Fibroblast of villous mesenchyme (primary cell): ENCODE measurements at regions not wholly inside any gene's neighbourhood (a gene's known extent, or its start where the extent isn't known, plus 50 kb on each side); places are given as distances from the start of the nearest gene placed in this dataset.

ENCODE experiments used
- DNase-seq: peaks from one replicate; pipeline ENCODE4 v3.0.0-alpha.2; 2010; ENCODE audit warnings: low read depth
- H3K4me3 ChIP-seq: 2 replicates; pipeline ENCODE4 v1.5.1; 2011; ENCODE audit warnings: low read depth, mild to moderate bottlenecking, low read length
- TF ChIP-seq, protein P1 (sequence below): IDR thresholded peaks from 2 replicates; pipeline ENCODE4 v1.5.1; 2012; ENCODE audit warnings: low read depth, mild to moderate bottlenecking, low read length; ENCODE audit not compliant: insufficient read depth

GRCh38 chr6:92460133-92460532, 959.2 kb downstream of the EPHA7 start:
- no peak overlapping the region for H3K4me3 ChIP-seq
- no peak for DNase-seq
- TF ChIP-seq, protein P1, sequence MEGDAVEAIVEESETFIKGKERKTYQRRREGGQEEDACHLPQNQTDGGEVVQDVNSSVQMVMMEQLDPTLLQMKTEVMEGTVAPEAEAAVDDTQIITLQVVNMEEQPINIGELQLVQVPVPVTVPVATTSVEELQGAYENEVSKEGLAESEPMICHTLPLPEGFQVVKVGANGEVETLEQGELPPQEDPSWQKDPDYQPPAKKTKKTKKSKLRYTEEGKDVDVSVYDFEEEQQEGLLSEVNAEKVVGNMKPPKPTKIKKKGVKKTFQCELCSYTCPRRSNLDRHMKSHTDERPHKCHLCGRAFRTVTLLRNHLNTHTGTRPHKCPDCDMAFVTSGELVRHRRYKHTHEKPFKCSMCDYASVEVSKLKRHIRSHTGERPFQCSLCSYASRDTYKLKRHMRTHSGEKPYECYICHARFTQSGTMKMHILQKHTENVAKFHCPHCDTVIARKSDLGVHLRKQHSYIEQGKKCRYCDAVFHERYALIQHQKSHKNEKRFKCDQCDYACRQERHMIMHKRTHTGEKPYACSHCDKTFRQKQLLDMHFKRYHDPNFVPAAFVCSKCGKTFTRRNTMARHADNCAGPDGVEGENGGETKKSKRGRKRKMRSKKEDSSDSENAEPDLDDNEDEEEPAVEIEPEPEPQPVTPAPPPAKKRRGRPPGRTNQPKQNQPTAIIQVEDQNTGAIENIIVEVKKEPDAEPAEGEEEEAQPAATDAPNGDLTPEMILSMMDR: no peak

- H3K4me3 ChIP-seq: no peak overlapping the region
- TF ChIP-seq, protein P1: no peak
- DNase-seq: no peak
These were observed 959.8 kb downstream of the EPHA7 start for GRCh38 chr6:92459606-92460005.

DNA sequence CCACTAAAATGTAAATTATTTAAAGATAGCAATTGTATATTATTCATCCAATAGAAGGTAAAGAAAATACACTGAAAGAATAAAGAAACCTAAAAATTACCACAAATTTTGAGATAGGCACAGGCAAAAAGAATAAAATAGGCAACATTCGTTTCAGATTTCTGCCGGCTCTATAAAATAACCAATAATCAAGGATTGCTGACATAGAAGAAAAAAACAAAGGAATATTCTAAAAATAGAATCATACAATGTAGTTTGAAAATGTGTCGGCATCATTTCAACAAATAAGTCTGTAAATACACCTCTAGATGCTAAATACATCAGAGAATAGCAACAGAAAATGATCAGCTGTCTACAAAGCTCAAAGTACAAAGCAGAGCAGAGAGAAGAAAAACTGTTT, 973.3 kb downstream of the EPHA7 start:
- TF ChIP-seq, protein P1: no peak
- no peak overlapping the region for H3K4me3 ChIP-seq
- no peak for DNase-seq

DNA sequence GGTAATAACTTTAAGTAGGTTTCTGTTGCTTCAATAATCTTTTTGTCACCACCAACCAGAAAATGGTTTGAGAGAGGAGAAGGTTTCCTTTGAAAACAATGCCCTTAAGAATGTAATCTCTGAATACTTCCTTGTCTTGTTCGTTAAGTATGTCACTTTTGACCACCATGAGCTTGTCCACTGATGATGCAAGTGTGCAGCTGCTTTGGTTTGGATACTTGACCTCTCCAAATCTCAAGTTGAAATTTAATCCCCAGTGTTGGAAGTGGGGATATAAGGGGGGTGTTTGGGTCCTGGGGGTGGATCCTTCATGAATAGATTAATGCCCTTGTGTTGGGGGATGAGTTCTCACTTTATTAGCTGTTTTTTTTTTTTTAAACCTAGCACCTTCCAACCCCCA, 985.4 kb downstream of the EPHA7 start:
- no peak overlapping the region for H3K4me3 ChIP-seq
- TF ChIP-seq, protein P1: no peak
- no peak for DNase-seq

DNA sequence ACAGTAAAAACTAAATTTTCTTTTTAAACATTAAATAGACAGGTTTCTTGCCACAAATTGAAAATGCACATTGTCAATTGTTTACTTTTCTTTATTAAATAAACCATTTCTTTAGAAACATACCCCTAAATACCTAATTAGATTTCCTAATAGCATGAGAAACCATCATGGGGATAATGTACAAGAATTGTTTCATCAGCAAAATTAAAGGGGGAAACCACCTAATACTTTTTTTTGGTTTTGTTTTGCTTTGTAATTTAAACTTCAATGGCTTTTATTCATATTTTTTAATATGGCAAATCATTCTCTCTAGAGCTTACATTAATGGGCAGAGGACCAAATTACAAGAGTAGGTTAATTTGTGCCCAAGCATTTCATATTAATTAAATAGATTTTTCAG, 987.9 kb downstream of the EPHA7 start:
- DNase-seq: no peak
- no peak overlapping the region for H3K4me3 ChIP-seq
- TF ChIP-seq, protein P1: no peak

DNA sequence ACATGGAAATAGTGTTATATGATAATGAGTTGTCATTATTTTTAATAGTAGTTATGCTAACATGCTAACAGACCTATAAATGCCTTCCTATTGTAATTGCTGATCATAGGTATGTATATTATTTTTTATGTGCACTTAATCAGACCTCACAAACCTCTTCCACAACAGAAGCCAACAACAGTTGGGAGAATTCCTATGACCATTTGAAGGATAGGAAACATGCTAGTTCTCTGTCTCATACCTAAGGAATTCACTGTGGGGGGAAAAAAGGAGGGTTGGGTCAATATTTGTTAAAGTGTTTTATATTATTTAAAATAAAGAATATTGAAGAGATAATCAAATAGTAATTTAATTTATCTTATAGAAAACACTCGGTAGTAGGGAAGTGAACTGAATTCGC, 990.9 kb downstream of the EPHA7 start:
- TF ChIP-seq, protein P1: no peak
- no peak overlapping the region for H3K4me3 ChIP-seq
- DNase-seq: no peak

- TF ChIP-seq, protein P1: no peak
- DNase-seq: no peak
- H3K4me3 ChIP-seq: no peak overlapping the region
These were observed 991.9 kb downstream of the EPHA7 start for GRCh38 chr6:92427453-92427852.
